D721Med (cell line): ENCODE measurements at regions not wholly inside any gene's neighbourhood (a gene's known extent, or its start where the extent isn't known, plus 50 kb on each side); places are given as distances from the start of the nearest gene placed in this dataset.
A peak's percentile ranks its signal among the peaks of the same experiment; 100 is the strongest.

Experiments
- DNase-seq: peaks from one replicate; pipeline ENCODE4 v3.0.0; 2011; ENCODE audit warnings: low spot score; ENCODE audit not compliant: insufficient read length
- FAIRE-seq: peaks from 2 replicates; lab custom pipeline; 2011; peaks lifted over from hg19 to GRCh38; lab: Jason Lieb, UNC
- CTCF ChIP-seq: IDR thresholded peaks from 2 replicates; pipeline ENCODE4 v1.5.1; 2012; ENCODE audit warnings: mild to moderate bottlenecking, control low read depth; ENCODE audit not compliant: insufficient read depth; ENCODE audit errors: missing control alignments

DNA sequence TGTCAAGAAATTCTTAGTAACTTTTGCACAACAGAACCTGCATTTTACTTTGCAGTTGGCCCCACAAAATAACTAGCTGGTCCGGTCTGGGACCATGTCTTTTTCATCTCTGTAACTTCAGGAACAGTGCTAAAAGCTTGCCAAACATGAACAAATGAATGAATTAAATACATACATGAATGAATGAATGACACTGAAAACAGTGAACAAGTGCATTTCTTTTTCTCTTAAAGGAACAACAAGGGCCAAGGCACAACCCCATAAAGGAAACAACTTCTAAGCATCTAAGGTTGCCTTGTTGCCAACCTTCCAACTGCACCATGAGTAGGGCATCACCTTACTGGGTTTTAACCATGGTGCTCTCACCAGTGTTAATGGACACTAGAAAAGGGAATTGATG, 534.4 kb upstream of the PKN2 start:
- no peak for FAIRE-seq
- TF ChIP-seq CTCF, result no peak
- no peak for DNase-seq

GRCh38 chr1:88150330-88150729, 533.7 kb upstream of the PKN2 start:
- TF ChIP-seq CTCF, result no peak
- FAIRE-seq, result peak; percentile 55

GRCh38 chr1:88163187-88163586, 520.9 kb upstream of the PKN2 start:
- no peak for TF ChIP-seq CTCF
- FAIRE-seq, result no peak
- no peak for DNase-seq

More at GRCh38 chr1:88150330-88150729, 533.7 kb upstream of the PKN2 start:
- no peak for DNase-seq

- FAIRE-seq, result no peak
- no peak for DNase-seq
- TF ChIP-seq CTCF, result no peak
Observed at GRCh38 chr1:88168126-88168525, 515.9 kb upstream of the PKN2 start.

- DNase-seq, result no peak
- FAIRE-seq, result no peak
- no peak for TF ChIP-seq CTCF
Observed at GRCh38 chr1:88169139-88169538, 514.9 kb upstream of the PKN2 start.

- DNase-seq (no peak), FAIRE-seq (no peak)
- TF ChIP-seq CTCF, result no peak
Observed at GRCh38 chr1:88169939-88170338, 514.1 kb upstream of the PKN2 start.

- DNase-seq (no peak), FAIRE-seq (no peak)
- no peak for TF ChIP-seq CTCF
Observed at GRCh38 chr1:88175120-88175630, 508.9 kb upstream of the PKN2 start.
